WTC11 (cell line): ENCODE measurements at regions not wholly inside any gene's neighbourhood (a gene's known extent, or its start where the extent isn't known, plus 50 kb on each side); places are given as distances from the start of the nearest gene placed in this dataset.

ENCODE experiments used
- ATAC-seq: fragments of 200-7000 bp; cut with Tn5 transposase; 2 replicates; pipeline ENCODE4 v1.10.0; 2021; ENCODE audit warnings: mild to moderate bottlenecking, moderate library complexity
- CTCF ChIA-PET: fragments of 300-600 bp; sonication (Branson Sonifier 250); formaldehyde crosslinking; loops from one replicate; lab custom pipeline; 2021; ENCODE audit warnings: antibody characterized with exemption; lab: Charles Lee
- POLR2A ChIA-PET: fragments of 350-600 bp; sonication (Branson Sonifier 250); formaldehyde crosslinking; loops from one replicate; lab custom pipeline; 2021; ENCODE audit warnings: antibody characterized with exemption; lab: Charles Lee
- DNase-seq: peaks from one replicate; pipeline ENCODE4 v3.0.0; 2021; ENCODE audit warnings: low spot score
- H3K27ac Mint-ChIP-seq: 2 replicates; pipeline ENCODE4 v1.8.0; 2021; ENCODE audit warnings: mixed read lengths
- H3K27me3 Mint-ChIP-seq: 2 replicates; pipeline ENCODE4 v1.8.0; 2021; ENCODE audit warnings: low read depth, mild to moderate bottlenecking, moderate library complexity, mixed read lengths
- H3K36me3 Mint-ChIP-seq: 2 replicates; pipeline ENCODE4 v1.8.0; 2021; ENCODE audit warnings: mixed read lengths
- H3K4me1 Mint-ChIP-seq: 2 replicates; pipeline ENCODE4 v1.8.0; 2022; ENCODE audit warnings: mixed read lengths
- H3K4me3 Mint-ChIP-seq: 2 replicates; pipeline ENCODE4 v1.8.0; 2021; ENCODE audit warnings: mild to moderate bottlenecking, moderate library complexity, mixed read lengths
- H3K9me3 Mint-ChIP-seq: 2 replicates; pipeline ENCODE4 v1.8.0; 2021; ENCODE audit warnings: mixed read lengths
- ATF1 ChIP-seq: sonication (generic); formaldehyde crosslinking; IDR thresholded peaks from 2 replicates; pipeline ENCODE4 v1.8.1; 2023; ENCODE audit warnings: mild to moderate bottlenecking, moderate library complexity, missing genetic modification reagents
- CREB1 ChIP-seq: sonication (generic); formaldehyde crosslinking; IDR thresholded peaks from 2 replicates; pipeline ENCODE4 v1.8.0; 2023; ENCODE audit warnings: mild to moderate bottlenecking, missing genetic modification reagents
- FOXK1 ChIP-seq: sonication (generic); formaldehyde crosslinking; IDR thresholded peaks from 2 replicates; pipeline ENCODE4 v1.8.0; 2022; ENCODE audit warnings: mild to moderate bottlenecking, moderate library complexity, missing genetic modification reagents
- GTF2I ChIP-seq: fragments of 250-450 bp; sonication (Bioruptor Pico); conservative IDR thresholded peaks from 2 replicates; pipeline ENCODE4 v1.4.0; 2021; ENCODE audit warnings: mild to moderate bottlenecking
- JUN ChIP-seq: sonication (generic); formaldehyde crosslinking; IDR thresholded peaks from 2 replicates; pipeline ENCODE4 v1.8.0; 2023; ENCODE audit warnings: mild to moderate bottlenecking, missing genetic modification reagents
- RORB ChIP-seq: fragments of 250-450 bp; sonication (Bioruptor Pico); IDR thresholded peaks from 2 replicates; pipeline ENCODE4 v1.9.0; 2021; ENCODE audit warnings: mild to moderate bottlenecking
- TEAD4 ChIP-seq: sonication (generic); formaldehyde crosslinking; IDR thresholded peaks from 2 replicates; pipeline ENCODE4 v1.8.0; 2022; ENCODE audit warnings: mild to moderate bottlenecking, missing genetic modification reagents
- TP53 ChIP-seq: sonication (generic); formaldehyde crosslinking; IDR thresholded peaks from 2 replicates; pipeline ENCODE4 v1.8.1; 2023; ENCODE audit warnings: mild to moderate bottlenecking, missing genetic modification reagents
- ZNF425 ChIP-seq: fragments of 250-450 bp; sonication (Bioruptor Pico); conservative IDR thresholded peaks from 2 replicates; pipeline ENCODE4 v1.9.0; 2021; ENCODE audit warnings: mild to moderate bottlenecking
- ZNF532 ChIP-seq: fragments of 250-450 bp; sonication (Bioruptor Pico); IDR thresholded peaks from 2 replicates; pipeline ENCODE4 v1.9.0; 2021; ENCODE audit warnings: mild to moderate bottlenecking, borderline replicate concordance
- ZNF671 ChIP-seq: fragments of 250-450 bp; sonication (Bioruptor Pico); IDR thresholded peaks from 2 replicates; pipeline ENCODE4 v1.8.0; 2021; ENCODE audit warnings: mild to moderate bottlenecking
- TF ChIP-seq, protein P1 (sequence below): fragments of 250-450 bp; sonication (Bioruptor Pico); IDR thresholded peaks from 2 replicates; pipeline ENCODE4 v1.8.0; 2021; ENCODE audit warnings: mild to moderate bottlenecking
- TF ChIP-seq, protein P2 (sequence below): sonication (generic); formaldehyde crosslinking; IDR thresholded peaks from 2 replicates; pipeline ENCODE4 v1.8.1; 2023; ENCODE audit warnings: mild to moderate bottlenecking, missing genetic modification reagents, borderline replicate concordance
- TF ChIP-seq, protein P3 (sequence below): sonication (generic); formaldehyde crosslinking; IDR thresholded peaks from 2 replicates; pipeline ENCODE4 v1.8.0; 2022; ENCODE audit warnings: mild to moderate bottlenecking, missing genetic modification reagents

- ChIA-PET POLR2A (no interaction called here), CTCF (no interaction called here)
- no peaks in the 10 kb centered on the region for H3K27me3 Mint-ChIP-seq
- H3K9me3 Mint-ChIP-seq = no peaks in the 10 kb centered on the region
- no peaks in the 10 kb centered on the region for H3K4me1 Mint-ChIP-seq
- no peak for TF ChIP-seq TP53 (CRISPR knock-in tag)
- no peak for TF ChIP-seq GTF2I (CRISPR knock-in tag)
- no peak for TF ChIP-seq FOXK1 (CRISPR knock-in tag)
- TF ChIP-seq, protein P1, sequence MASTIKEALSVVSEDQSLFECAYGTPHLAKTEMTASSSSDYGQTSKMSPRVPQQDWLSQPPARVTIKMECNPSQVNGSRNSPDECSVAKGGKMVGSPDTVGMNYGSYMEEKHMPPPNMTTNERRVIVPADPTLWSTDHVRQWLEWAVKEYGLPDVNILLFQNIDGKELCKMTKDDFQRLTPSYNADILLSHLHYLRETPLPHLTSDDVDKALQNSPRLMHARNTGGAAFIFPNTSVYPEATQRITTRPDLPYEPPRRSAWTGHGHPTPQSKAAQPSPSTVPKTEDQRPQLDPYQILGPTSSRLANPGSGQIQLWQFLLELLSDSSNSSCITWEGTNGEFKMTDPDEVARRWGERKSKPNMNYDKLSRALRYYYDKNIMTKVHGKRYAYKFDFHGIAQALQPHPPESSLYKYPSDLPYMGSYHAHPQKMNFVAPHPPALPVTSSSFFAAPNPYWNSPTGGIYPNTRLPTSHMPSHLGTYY (CRISPR knock-in tag) = no peak
- TF ChIP-seq ATF1 (CRISPR knock-in tag) = no peak
- TF ChIP-seq CREB1 (CRISPR knock-in tag) = no peak
- no peak for TF ChIP-seq ZNF425
- TF ChIP-seq RORB (CRISPR knock-in tag) = no peak
- TF ChIP-seq ZNF671 (CRISPR knock-in tag) = no peak
- no peak for TF ChIP-seq ZNF532 (CRISPR knock-in tag)
- no peak for TF ChIP-seq JUN (CRISPR knock-in tag)
- no peak for TF ChIP-seq TEAD4 (CRISPR knock-in tag)
- TF ChIP-seq, protein P2, sequence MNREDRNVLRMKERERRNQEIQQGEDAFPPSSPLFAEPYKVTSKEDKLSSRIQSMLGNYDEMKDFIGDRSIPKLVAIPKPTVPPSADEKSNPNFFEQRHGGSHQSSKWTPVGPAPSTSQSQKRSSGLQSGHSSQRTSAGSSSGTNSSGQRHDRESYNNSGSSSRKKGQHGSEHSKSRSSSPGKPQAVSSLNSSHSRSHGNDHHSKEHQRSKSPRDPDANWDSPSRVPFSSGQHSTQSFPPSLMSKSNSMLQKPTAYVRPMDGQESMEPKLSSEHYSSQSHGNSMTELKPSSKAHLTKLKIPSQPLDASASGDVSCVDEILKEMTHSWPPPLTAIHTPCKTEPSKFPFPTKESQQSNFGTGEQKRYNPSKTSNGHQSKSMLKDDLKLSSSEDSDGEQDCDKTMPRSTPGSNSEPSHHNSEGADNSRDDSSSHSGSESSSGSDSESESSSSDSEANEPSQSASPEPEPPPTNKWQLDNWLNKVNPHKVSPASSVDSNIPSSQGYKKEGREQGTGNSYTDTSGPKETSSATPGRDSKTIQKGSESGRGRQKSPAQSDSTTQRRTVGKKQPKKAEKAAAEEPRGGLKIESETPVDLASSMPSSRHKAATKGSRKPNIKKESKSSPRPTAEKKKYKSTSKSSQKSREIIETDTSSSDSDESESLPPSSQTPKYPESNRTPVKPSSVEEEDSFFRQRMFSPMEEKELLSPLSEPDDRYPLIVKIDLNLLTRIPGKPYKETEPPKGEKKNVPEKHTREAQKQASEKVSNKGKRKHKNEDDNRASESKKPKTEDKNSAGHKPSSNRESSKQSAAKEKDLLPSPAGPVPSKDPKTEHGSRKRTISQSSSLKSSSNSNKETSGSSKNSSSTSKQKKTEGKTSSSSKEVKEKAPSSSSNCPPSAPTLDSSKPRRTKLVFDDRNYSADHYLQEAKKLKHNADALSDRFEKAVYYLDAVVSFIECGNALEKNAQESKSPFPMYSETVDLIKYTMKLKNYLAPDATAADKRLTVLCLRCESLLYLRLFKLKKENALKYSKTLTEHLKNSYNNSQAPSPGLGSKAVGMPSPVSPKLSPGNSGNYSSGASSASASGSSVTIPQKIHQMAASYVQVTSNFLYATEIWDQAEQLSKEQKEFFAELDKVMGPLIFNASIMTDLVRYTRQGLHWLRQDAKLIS (CRISPR knock-in tag) = no peak
- TF ChIP-seq, protein P3, sequence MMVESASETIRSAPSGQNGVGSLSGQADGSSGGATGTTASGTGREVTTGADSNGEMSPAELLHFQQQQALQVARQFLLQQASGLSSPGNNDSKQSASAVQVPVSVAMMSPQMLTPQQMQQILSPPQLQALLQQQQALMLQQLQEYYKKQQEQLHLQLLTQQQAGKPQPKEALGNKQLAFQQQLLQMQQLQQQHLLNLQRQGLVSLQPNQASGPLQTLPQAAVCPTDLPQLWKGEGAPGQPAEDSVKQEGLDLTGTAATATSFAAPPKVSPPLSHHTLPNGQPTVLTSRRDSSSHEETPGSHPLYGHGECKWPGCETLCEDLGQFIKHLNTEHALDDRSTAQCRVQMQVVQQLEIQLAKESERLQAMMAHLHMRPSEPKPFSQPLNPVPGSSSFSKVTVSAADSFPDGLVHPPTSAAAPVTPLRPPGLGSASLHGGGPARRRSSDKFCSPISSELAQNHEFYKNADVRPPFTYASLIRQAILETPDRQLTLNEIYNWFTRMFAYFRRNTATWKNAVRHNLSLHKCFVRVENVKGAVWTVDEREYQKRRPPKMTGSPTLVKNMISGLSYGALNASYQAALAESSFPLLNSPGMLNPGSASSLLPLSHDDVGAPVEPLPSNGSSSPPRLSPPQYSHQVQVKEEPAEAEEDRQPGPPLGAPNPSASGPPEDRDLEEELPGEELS (CRISPR knock-in tag) = no peak
- no peaks in the 10 kb centered on the region for H3K36me3 Mint-ChIP-seq
- no peak overlapping the region for H3K27ac Mint-ChIP-seq
- H3K4me3 Mint-ChIP-seq = no peak overlapping the region
- ATAC-seq (no peak), DNase-seq (no peak)
Observed at GRCh38 chr6:8879334-8879733, 444.0 kb upstream of the SLC35B3 start.
